HCT116 (cell line): ENCODE measurements at regions not wholly inside any gene's neighbourhood (a gene's known extent, or its start where the extent isn't known, plus 50 kb on each side); places are given as distances from the start of the nearest gene placed in this dataset.

Experiments
- ATAC-seq: fragments of 200-7000 bp; cut with Tn5 transposase; 2 replicates; pipeline ENCODE4 v1.9.1; 2020; ENCODE audit warnings: mild to moderate bottlenecking, moderate library complexity
- BruUV-seq: library from RNA; stranded (reverse); fragments of 400-500 nt; replicated peaks from 2 replicates; lab custom pipeline; 2021; lab: Mats Ljungman, UMichigan
- CTCF ChIA-PET: fragments of 300-600 bp; sonication (Branson Sonifier 250); formaldehyde crosslinking; loops from one replicate; lab custom pipeline; 2021; ENCODE audit warnings: antibody characterized with exemption; lab: Charles Lee
- POLR2A ChIA-PET: fragments of 300-600, 350-600 bp; sonication (Branson Sonifier 250); formaldehyde crosslinking; loops from one replicate; lab custom pipeline; 2021; ENCODE audit warnings: antibody characterized with exemption; lab: Charles Lee
- RAD21 ChIA-PET, 2 experiments: fragments of 300-600 bp; sonication (Branson Sonifier 250); formaldehyde crosslinking; loops; one replicate each; lab custom pipeline; 2023; ENCODE audit warnings: low total read pairs in 2 of 2; ENCODE audit not compliant: uncharacterized antibody in 2 of 2, unreplicated experiment in 2 of 2, low non-redundant PET in 1 of 2; lab: Charles Lee
- DNase-seq: peaks from one replicate; pipeline ENCODE4 v3.0.0-alpha.2; 2010; ENCODE audit warnings: low read depth, low spot score
- H2AFZ ChIP-seq: fragments of 200-600 bp; shearing (Covaris generic), sonication (generic); 2 replicates; pipeline ENCODE4 v1.6.1; 2017; ENCODE audit warnings: low read depth, mixed run types, mixed read lengths, antibody characterized with exemption, low read length; ENCODE audit not compliant: poor library complexity, severe bottlenecking
- H3K27ac ChIP-seq: 2 replicates; pipeline ENCODE4 v1.5.1; 2012; ENCODE audit warnings: low read depth, low read length
- H3K27me3 ChIP-seq: fragments of 200-600 bp; sonication (generic); 2 replicates; pipeline ENCODE4 v1.6.1; 2016; ENCODE audit warnings: mixed run types, low read length, mixed read lengths; ENCODE audit not compliant: insufficient read depth
- H3K36me3 ChIP-seq, 2 experiments: fragments of 200-500 bp in 1 of 2; fragments of 200-600 bp in 1 of 2; sonication (Bioruptor generic) in 1 of 2; sonication (generic) in 1 of 2; 2 replicates each; pipeline versions ENCODE4 v1.5.1 to v1.6.1; 2014 to 2016; ENCODE audit warnings: low read length in 2 of 2, inconsistent platforms in 1 of 2, mixed read lengths in 1 of 2, mixed run types in 1 of 2; ENCODE audit not compliant: insufficient read depth in 2 of 2, control insufficient read depth in 1 of 2
- H3K4me1 ChIP-seq, 2 experiments: fragments of 200-600 bp in 1 of 2; sonication (generic) in 1 of 2; 2 replicates each; pipeline versions ENCODE4 v1.5.1 to v1.6.1; 2012 to 2017; ENCODE audit warnings: low read length in 2 of 2, inconsistent platforms in 1 of 2, mild to moderate bottlenecking in 1 of 2, mixed read lengths in 1 of 2, mixed run types in 1 of 2, moderate library complexity in 1 of 2; ENCODE audit not compliant: insufficient read depth in 2 of 2, control insufficient read depth in 1 of 2
- H3K4me2 ChIP-seq: fragments of 200-600 bp; sonication (generic); 2 replicates; pipeline ENCODE4 v1.6.1; 2017; ENCODE audit warnings: mixed run types, low read length, mixed read lengths
- H3K4me3 ChIP-seq, 2 experiments: fragments of 200-600 bp in 1 of 2; sonication (generic) in 1 of 2; replicated peaks in 1 of 2; 2 replicates each; pipeline ENCODE4 v1.5.1; 2011 to 2016; ENCODE audit warnings: low read length in 2 of 2, control low read depth in 1 of 2, low read depth in 1 of 2, mild to moderate bottlenecking in 1 of 2, mixed read lengths in 1 of 2, mixed run types in 1 of 2
- H3K79me2 ChIP-seq: fragments of 200-600 bp; sonication (generic); 2 replicates; pipeline ENCODE4 v1.6.1; 2017; ENCODE audit warnings: mild to moderate bottlenecking, mixed run types, low read length, moderate library complexity, mixed read lengths; ENCODE audit not compliant: insufficient read depth
- H3K9ac ChIP-seq: fragments of 200-600 bp; sonication (generic); 2 replicates; pipeline ENCODE4 v1.6.1; 2016; ENCODE audit warnings: low read length, mixed read lengths
- H3K9me2 ChIP-seq: fragments of 200-600 bp; sonication (generic), shearing (Covaris generic); 2 replicates; pipeline ENCODE4 v1.6.1; 2017; ENCODE audit warnings: mixed run types, mild to moderate bottlenecking, moderate library complexity; ENCODE audit not compliant: insufficient read depth
- H3K9me3 ChIP-seq, 2 experiments: fragments of 200-500 bp in 1 of 2; fragments of 200-600 bp in 1 of 2; sonication (Bioruptor generic) in 1 of 2; sonication (generic) in 1 of 2; 2 replicates each; pipeline ENCODE4 v1.6.1; 2014 to 2017; ENCODE audit warnings: low read length in 2 of 2, mixed read lengths in 2 of 2, inconsistent platforms in 1 of 2, low read depth in 1 of 2, mild to moderate bottlenecking in 1 of 2, mixed run types in 1 of 2, moderate library complexity in 1 of 2; ENCODE audit not compliant: control insufficient read depth in 1 of 2, insufficient read depth in 1 of 2
- H4K20me1 ChIP-seq: fragments of 200-600 bp; sonication (generic), shearing (Covaris generic); 2 replicates; pipeline ENCODE4 v1.6.1; 2017; ENCODE audit warnings: mixed run types, mild to moderate bottlenecking, moderate library complexity; ENCODE audit not compliant: insufficient read depth
- CBX3 ChIP-seq: IDR thresholded peaks from 2 replicates; pipeline ENCODE4 v1.6.1; 2012; ENCODE audit warnings: low read depth
- EZH2 ChIP-seq: fragments of 200-600 bp; sonication (generic); IDR thresholded peaks from 2 replicates; pipeline ENCODE4 v1.6.1; 2017; ENCODE audit warnings: antibody characterized with exemption, mixed run types
- TCF7L2 ChIP-seq: IDR thresholded peaks from 2 replicates; pipeline ENCODE4 v1.7.0; 2011; ENCODE audit warnings: borderline replicate concordance, inconsistent platforms; ENCODE audit not compliant: insufficient read depth, insufficient read length; ENCODE audit errors: extremely low read depth
- intact Hi-C: fragments of 100-400 bp; cut with micrococcal nuclease; formaldehyde crosslinking; loops from 2 replicates; pipeline ENCODE4 v1.10.0; 2022
- TF ChIP-seq, protein P1 (sequence below), 3 experiments: fragments of 200-600 bp in 1 of 3; sonication (generic) in 1 of 3; IDR thresholded peaks in 2 of 3; conservative IDR thresholded peaks in 1 of 3; 2 replicates each; pipeline ENCODE4 v1.5.1; 2012 to 2017; ENCODE audit warnings: low read depth in 2 of 3, low read length in 2 of 3, antibody characterized with exemption in 1 of 3, borderline replicate concordance in 1 of 3, control low read depth in 1 of 3, mild to moderate bottlenecking in 1 of 3, mixed read lengths in 1 of 3, mixed run types in 1 of 3, moderate library complexity in 1 of 3; ENCODE audit not compliant: insufficient read depth in 1 of 3
- TF ChIP-seq, protein P2 (sequence below): IDR thresholded peaks from 2 replicates; pipeline ENCODE4 v1.6.1; 2012; ENCODE audit warnings: low read depth
- TF ChIP-seq, protein P3 (sequence below): IDR thresholded peaks from 2 replicates; pipeline ENCODE4 v1.6.1; 2011; ENCODE audit warnings: mild to moderate bottlenecking, low read length, moderate library complexity; ENCODE audit not compliant: insufficient replicate concordance; ENCODE audit errors: extremely low read depth

GRCh38 chr4:123585111-123585510 lies 188.5 kb downstream of the SPRY1 start:
- TF ChIP-seq CBX3 (no peak), TCF7L2 (no peak), EZH2 (no peak)
- TF ChIP-seq, protein P1, sequence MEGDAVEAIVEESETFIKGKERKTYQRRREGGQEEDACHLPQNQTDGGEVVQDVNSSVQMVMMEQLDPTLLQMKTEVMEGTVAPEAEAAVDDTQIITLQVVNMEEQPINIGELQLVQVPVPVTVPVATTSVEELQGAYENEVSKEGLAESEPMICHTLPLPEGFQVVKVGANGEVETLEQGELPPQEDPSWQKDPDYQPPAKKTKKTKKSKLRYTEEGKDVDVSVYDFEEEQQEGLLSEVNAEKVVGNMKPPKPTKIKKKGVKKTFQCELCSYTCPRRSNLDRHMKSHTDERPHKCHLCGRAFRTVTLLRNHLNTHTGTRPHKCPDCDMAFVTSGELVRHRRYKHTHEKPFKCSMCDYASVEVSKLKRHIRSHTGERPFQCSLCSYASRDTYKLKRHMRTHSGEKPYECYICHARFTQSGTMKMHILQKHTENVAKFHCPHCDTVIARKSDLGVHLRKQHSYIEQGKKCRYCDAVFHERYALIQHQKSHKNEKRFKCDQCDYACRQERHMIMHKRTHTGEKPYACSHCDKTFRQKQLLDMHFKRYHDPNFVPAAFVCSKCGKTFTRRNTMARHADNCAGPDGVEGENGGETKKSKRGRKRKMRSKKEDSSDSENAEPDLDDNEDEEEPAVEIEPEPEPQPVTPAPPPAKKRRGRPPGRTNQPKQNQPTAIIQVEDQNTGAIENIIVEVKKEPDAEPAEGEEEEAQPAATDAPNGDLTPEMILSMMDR (IDR thresholded peaks at IDR 0.05 in 2 of 3, conservative IDR thresholded peaks at IDR 0.05 in 1 of 3; ENCODE audit: borderline replicate concordance in 1 of 3, insufficient read depth in 1 of 3, low read depth in 2 of 3, low read length in 2 of 3), result no peak
- TF ChIP-seq, protein P2, sequence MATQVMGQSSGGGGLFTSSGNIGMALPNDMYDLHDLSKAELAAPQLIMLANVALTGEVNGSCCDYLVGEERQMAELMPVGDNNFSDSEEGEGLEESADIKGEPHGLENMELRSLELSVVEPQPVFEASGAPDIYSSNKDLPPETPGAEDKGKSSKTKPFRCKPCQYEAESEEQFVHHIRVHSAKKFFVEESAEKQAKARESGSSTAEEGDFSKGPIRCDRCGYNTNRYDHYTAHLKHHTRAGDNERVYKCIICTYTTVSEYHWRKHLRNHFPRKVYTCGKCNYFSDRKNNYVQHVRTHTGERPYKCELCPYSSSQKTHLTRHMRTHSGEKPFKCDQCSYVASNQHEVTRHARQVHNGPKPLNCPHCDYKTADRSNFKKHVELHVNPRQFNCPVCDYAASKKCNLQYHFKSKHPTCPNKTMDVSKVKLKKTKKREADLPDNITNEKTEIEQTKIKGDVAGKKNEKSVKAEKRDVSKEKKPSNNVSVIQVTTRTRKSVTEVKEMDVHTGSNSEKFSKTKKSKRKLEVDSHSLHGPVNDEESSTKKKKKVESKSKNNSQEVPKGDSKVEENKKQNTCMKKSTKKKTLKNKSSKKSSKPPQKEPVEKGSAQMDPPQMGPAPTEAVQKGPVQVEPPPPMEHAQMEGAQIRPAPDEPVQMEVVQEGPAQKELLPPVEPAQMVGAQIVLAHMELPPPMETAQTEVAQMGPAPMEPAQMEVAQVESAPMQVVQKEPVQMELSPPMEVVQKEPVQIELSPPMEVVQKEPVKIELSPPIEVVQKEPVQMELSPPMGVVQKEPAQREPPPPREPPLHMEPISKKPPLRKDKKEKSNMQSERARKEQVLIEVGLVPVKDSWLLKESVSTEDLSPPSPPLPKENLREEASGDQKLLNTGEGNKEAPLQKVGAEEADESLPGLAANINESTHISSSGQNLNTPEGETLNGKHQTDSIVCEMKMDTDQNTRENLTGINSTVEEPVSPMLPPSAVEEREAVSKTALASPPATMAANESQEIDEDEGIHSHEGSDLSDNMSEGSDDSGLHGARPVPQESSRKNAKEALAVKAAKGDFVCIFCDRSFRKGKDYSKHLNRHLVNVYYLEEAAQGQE, result no peak
- TF ChIP-seq, protein P3, sequence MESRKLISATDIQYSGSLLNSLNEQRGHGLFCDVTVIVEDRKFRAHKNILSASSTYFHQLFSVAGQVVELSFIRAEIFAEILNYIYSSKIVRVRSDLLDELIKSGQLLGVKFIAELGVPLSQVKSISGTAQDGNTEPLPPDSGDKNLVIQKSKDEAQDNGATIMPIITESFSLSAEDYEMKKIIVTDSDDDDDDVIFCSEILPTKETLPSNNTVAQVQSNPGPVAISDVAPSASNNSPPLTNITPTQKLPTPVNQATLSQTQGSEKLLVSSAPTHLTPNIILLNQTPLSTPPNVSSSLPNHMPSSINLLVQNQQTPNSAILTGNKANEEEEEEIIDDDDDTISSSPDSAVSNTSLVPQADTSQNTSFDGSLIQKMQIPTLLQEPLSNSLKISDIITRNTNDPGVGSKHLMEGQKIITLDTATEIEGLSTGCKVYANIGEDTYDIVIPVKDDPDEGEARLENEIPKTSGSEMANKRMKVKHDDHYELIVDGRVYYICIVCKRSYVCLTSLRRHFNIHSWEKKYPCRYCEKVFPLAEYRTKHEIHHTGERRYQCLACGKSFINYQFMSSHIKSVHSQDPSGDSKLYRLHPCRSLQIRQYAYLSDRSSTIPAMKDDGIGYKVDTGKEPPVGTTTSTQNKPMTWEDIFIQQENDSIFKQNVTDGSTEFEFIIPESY, result no peak
- TF ChIP-seq, all 23 proteins: peak for 0
- DNase-seq (no peak), ATAC-seq (no peak)
- peaks cover 20 to 21% of the 10 kb centered on the region in 2 experiments for H3K4me1 ChIP-seq
- ChIA-PET RAD21 (no interaction called here), POLR2A (no interaction called here), CTCF (no interaction called here)
- H3K36me3 ChIP-seq, result no peaks in the 10 kb centered on the region
- H3K27ac ChIP-seq, result no peak overlapping the region
- no peaks in the 10 kb centered on the region for H3K9me3 ChIP-seq
- H3K79me2 ChIP-seq, result no peaks in the 10 kb centered on the region
- no peak overlapping the region for H3K4me2 ChIP-seq
- no TSS peak for BruUV-seq
- no peak overlapping the region for H2AFZ ChIP-seq
- no peak overlapping the region for H3K9ac ChIP-seq
- H3K9me2 ChIP-seq, result 0 out of 2 replicates have a peak, but pooled peaks cover 4% of the 10 kb centered on the region
- H3K4me3 ChIP-seq, result no peak overlapping the region
- H3K27me3 ChIP-seq, result no peaks in the 10 kb centered on the region
- intact Hi-C loops, result no loop called here
- no peaks in the 10 kb centered on the region for H4K20me1 ChIP-seq
